ENCODE measurements at regions not wholly inside any gene's neighbourhood (a gene's known extent, or its start where the extent isn't known, plus 50 kb on each side); places are given as distances from the start of the nearest gene placed in this dataset.
"Not testable (repeated sequence)": the region's sequence is repeated elsewhere in the genome, so short reads cannot be mapped to it uniquely, and the experiment has no call there.

DNA sequence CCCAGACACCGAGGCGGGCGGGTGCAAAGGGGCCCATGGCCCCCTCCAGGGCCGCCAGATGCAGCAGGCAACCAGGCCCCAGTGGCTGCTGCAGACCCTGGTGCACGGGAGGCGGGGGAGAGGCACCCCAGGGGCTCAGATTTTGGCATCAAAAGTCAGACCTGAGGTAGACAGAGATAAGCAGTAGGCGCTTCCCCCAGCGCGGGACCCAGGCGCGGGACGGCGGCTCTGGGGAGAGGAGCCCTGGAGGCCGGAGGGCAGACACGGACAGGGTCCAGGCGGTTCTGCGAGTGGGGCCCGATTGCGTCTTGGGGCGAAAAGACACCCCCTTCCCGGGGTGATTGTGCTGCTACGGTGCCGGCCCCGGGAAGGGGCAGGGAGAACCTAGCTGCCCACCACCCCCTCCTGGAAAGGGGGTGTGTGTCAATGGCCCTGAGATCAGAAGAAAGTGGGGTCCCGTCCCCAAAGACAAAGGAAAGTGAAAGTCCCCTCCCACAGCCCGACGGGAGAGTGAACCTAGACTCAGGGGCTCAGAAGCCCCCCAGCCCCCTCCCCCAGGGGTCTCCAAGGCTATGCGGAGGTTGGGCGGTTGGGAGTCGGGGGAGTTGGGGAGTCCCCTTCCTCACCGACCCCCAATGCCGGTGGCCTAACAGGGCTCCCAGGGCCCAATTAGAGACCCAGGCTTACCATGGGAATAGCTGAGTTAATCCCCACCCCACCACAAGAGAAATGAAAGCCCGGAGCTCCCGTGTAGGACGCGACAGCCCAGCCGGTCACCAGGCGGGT is 178.5 kb downstream of the SPATA31A1 start:
- H3K4me3 ChIP-seq; H3K9me3 ChIP-seq; intact Hi-C loops (cut with DNase I); DNase-seq (ENCODE audit: extremely low spot score); H3K27ac ChIP-seq (replicated peaks in 1 of 4); H3K4me1 ChIP-seq; H3K36me3 ChIP-seq; H3K27me3 ChIP-seq: not testable (repeated sequence)
- WGBS = no CpG with 5 or more reads among the region's 38 CpGs

DNA sequence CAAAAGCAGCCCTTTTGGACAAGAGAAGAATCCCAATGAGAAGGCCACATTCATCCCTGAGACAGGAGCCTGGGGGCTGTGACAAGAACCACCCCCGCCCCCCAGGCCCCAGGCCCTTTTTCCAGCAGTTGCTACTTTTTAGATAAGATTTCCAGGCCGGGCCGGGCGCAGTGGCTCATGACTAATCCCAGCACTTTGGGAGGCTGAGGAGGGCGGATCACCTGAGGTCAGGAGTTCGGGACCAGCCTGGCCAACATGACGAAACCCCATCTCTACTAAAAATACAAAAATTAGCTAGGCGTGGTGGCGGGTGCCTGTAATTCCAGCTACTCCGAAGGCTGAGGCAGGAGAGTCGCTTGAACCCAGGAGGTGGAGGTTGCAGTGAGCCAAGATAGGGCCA is 179.4 kb downstream of the SPATA31A1 start:
- H3K36me3 ChIP-seq; H3K4me1 ChIP-seq; H3K27ac ChIP-seq (replicated peaks in 1 of 4); H3K4me3 ChIP-seq; DNase-seq (ENCODE audit: extremely low spot score); H3K9me3 ChIP-seq; H3K27me3 ChIP-seq; intact Hi-C loops (cut with DNase I): not testable (repeated sequence)
- no CpG with 5 or more reads among the region's 11 CpGs for WGBS

DNA sequence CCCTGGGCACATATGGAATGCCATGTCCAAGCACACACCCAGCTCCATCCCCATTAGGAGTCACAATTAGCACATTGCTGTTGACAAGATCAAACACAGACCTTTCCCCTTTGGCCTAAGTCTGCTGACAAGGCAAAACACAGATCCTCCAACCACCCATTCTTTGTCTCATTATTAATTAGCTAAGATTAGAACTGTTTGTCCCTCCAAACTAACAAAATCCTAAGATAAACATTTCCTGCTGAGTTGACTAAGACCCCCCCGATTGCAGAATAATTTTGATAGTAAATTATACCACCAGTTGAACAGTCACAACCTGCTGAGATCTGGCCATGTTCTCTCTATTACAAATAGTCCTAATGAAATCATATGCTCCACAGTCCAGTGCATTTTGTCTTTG is 186.7 kb downstream of the SPATA31A1 start:
- DNase-seq (ENCODE audit: extremely low spot score); H3K27me3 ChIP-seq; H3K9me3 ChIP-seq; H3K27ac ChIP-seq (replicated peaks in 1 of 4); H3K4me1 ChIP-seq; intact Hi-C loops (cut with DNase I); H3K4me3 ChIP-seq; H3K36me3 ChIP-seq: not testable (repeated sequence)
- 73% methylated on average over 1 of the region's 1 CpG for WGBS

DNA sequence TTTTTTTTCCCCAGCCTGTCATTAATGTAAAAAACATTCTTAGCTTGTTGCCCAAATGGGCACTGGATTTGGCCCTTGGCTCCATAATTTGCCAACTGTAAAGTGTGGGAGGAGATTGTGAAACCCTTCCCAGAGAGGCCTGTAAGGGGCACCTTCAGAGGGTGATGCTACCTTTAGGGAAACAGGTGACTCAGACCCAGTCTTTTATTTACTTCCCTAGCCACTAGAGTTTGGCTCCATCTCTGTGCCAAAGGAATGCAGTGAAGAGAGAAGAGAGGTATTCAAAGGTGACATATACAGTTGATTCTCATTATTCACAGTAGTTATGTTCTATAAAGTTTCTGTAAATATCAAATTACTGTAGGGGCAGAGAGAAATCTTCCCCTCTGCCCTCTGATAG is 189.6 kb downstream of the SPATA31A1 start:
- intact Hi-C loops (cut with DNase I); H3K27ac ChIP-seq (replicated peaks in 1 of 4); H3K4me1 ChIP-seq; H3K27me3 ChIP-seq; DNase-seq (ENCODE audit: extremely low spot score); H3K36me3 ChIP-seq; H3K4me3 ChIP-seq; H3K9me3 ChIP-seq: not testable (repeated sequence)

DNA sequence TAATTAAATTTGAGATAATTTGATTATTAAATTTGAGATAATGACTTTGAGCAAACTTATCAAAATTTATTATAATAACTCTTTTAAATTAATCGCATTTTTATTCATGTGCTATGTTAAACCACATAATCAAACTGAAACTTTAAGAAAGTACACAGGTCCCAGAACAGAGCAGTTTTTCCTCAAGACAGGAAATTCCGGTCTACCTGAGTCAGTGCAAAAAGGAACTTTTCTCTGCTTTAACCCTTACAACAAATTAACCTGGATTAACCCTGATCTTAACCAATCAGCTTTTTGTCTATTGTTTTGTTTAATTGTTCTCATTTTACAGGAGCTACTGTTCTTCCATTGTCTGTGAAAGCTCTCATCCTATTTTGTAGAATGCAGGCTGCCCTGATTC is 195.1 kb downstream of the SPATA31A1 start:
- H3K4me1 ChIP-seq; H3K4me3 ChIP-seq; H3K36me3 ChIP-seq; intact Hi-C loops (cut with DNase I); DNase-seq (ENCODE audit: extremely low spot score); H3K9me3 ChIP-seq; H3K27ac ChIP-seq (replicated peaks in 1 of 4); H3K27me3 ChIP-seq: not testable (repeated sequence)
- WGBS = 82% methylated on average over 2 of the region's 2 CpGs

DNA sequence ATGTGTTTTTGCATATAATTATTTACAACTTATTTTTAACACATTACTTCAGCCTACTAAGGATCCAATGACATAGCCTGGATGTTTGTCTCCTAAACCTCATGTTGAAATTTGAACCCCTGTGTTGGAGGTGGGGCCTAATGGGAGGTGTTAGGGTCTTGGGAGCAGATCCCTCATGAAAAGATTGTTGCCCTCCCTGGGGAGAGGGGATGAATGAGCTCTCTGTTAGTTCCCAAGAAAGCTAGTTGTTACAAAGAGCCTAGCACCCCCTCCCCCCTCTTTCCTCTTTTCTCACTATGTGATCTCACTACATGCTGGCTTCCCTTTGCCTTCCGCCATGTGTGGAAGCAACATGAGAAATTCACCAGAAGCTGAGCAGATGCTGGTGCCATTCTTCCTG is 196.1 kb downstream of the SPATA31A1 start:
- H3K27me3 ChIP-seq; intact Hi-C loops (cut with DNase I); H3K27ac ChIP-seq (replicated peaks in 1 of 4); H3K4me3 ChIP-seq; H3K4me1 ChIP-seq; H3K36me3 ChIP-seq; H3K9me3 ChIP-seq; DNase-seq (ENCODE audit: extremely low spot score): not testable (repeated sequence)
- 73% methylated on average over 1 of the region's 1 CpG for WGBS

DNA sequence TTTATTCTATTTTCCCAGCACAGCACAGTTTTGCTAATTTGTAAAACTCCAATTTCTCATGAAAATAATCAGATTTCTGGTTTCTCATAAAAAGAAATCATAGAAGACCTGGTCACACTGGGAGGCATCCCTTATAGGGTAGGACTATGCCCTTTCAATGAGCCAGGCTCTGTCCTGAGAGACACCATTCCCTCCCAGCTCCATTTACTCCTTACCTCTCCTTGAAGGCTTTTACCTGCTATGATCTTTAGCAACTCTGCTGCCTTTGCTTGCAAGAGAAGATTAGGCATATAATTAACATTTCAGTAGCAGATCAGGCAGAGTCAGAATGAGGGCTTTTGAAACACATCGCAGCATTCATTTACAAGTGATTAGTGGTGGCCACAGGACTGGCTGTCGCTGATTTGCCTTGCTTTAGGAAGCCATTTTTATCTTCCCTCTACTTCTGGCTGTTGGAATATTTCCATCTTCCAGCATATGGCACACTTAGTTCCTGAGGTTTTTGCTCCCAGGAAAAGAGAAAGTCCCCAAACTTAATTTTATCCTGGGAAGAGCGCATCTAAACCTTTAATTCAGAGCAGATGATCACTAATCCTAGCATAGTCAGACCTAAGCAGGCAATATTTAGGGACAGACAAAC is 196.9 kb downstream of the SPATA31A1 start:
- intact Hi-C loops (cut with DNase I); H3K27me3 ChIP-seq; DNase-seq (ENCODE audit: extremely low spot score); H3K27ac ChIP-seq (replicated peaks in 1 of 4); H3K9me3 ChIP-seq; H3K4me3 ChIP-seq; H3K36me3 ChIP-seq; H3K4me1 ChIP-seq: not testable (repeated sequence)
- 60% methylated on average over 2 of the region's 3 CpGs for WGBS

DNA sequence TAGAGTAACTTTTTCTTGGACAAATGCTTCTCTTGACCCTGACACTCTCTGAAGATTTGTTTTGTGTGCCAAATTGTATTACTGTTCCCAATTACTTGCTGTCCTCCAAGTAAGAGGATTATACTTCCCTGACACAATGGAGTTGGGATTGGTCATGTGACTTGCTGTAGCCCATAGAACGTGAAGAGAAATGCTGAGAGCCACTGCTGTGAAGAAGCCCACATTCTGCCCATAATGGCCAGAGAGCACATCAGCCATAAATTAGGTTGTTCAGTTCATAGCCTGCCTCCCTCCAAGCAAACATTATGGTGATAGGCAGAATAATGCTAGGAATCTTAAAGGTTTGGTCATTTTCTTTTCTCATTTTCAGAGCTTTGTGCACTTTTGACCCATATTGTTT is 198.9 kb downstream of the SPATA31A1 start:
- H3K4me1 ChIP-seq; intact Hi-C loops (cut with DNase I); H3K36me3 ChIP-seq; H3K4me3 ChIP-seq; H3K9me3 ChIP-seq; H3K27me3 ChIP-seq; DNase-seq (ENCODE audit: extremely low spot score); H3K27ac ChIP-seq (replicated peaks in 1 of 4): not testable (repeated sequence)
- WGBS = 71% methylated on average over 1 of the region's 1 CpG

DNA sequence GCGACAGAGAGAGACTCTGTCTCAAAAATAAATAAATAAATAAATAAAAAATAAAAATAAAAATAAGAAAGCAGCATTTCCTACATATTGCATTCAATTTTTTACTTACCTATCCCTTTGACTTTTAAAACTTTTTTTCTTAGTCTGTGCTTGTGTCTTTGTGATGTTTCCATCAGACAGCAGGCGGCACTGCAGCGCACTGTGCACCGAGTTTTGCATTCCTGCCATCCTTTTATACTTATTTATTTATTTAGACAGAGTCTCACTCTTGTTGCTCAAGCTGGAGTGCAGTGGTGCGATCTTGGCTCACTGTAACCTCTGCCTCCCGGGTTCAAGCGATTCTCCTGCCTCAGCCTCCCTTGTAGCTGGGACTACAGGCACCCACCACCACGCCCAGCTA is 203.9 kb downstream of the SPATA31A1 start:
- H3K4me3 ChIP-seq; DNase-seq (ENCODE audit: extremely low spot score); H3K27ac ChIP-seq (replicated peaks in 1 of 4); intact Hi-C loops (cut with DNase I); H3K36me3 ChIP-seq; H3K4me1 ChIP-seq; H3K9me3 ChIP-seq; H3K27me3 ChIP-seq: not testable (repeated sequence)
- TF ChIP-seq, protein P1, sequence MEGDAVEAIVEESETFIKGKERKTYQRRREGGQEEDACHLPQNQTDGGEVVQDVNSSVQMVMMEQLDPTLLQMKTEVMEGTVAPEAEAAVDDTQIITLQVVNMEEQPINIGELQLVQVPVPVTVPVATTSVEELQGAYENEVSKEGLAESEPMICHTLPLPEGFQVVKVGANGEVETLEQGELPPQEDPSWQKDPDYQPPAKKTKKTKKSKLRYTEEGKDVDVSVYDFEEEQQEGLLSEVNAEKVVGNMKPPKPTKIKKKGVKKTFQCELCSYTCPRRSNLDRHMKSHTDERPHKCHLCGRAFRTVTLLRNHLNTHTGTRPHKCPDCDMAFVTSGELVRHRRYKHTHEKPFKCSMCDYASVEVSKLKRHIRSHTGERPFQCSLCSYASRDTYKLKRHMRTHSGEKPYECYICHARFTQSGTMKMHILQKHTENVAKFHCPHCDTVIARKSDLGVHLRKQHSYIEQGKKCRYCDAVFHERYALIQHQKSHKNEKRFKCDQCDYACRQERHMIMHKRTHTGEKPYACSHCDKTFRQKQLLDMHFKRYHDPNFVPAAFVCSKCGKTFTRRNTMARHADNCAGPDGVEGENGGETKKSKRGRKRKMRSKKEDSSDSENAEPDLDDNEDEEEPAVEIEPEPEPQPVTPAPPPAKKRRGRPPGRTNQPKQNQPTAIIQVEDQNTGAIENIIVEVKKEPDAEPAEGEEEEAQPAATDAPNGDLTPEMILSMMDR (IDR thresholded peaks at IDR 0.05) = peak in 1 of 3 experiments; percentile 11
- WGBS = 78% methylated on average over 8 of the region's 8 CpGs

DNA sequence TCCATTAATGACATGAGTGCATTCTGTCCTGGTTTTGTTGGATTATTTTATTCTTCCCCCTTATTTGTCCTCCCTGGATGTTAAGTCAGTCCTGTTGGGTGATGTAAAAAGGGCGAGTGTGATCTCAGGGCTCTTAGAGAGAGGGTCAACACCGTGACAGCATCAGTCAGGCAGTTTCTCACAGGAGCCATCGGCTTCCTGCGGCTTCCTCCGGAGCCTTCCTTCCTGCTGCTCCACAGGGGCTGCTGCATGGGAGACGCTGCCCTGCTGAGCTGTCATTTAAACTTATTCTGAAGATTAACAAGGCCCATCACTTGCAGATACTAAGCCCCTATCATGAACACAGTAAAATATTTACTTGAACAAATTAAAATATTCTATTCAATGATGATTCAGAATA is 211.3 kb downstream of the SPATA31A1 start:
- WGBS = 75% methylated on average over 4 of the region's 6 CpGs
- H3K27ac ChIP-seq (replicated peaks in 1 of 4); intact Hi-C loops (cut with DNase I): not testable (repeated sequence)

DNA sequence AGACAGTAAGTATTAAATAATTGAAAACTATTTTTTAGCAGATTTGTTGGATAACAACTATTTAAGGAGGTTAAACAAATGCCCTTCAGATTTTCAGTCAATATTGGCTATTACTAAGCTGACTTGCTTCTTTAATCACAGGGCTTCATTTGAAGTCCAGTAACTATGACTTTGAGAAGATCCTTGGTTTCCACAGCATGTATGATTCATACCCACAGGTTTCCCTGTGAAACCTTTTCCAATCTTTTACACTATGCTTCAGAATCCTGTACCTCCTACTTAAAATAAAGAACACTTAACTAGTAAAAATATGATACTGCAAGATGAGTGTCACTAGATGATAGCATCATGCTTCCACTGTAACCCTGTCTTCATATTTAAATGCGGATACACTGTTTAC is 211.9 kb downstream of the SPATA31A1 start:
- H3K4me1 ChIP-seq; H3K36me3 ChIP-seq; H3K9me3 ChIP-seq; H3K27ac ChIP-seq (replicated peaks in 1 of 4); H3K27me3 ChIP-seq; H3K4me3 ChIP-seq; DNase-seq (ENCODE audit: extremely low spot score); intact Hi-C loops (cut with DNase I): not testable (repeated sequence)
- 88% methylated on average over 1 of the region's 1 CpG for WGBS

More for the DNA sequence above, 211.3 kb downstream of the SPATA31A1 start:
- not testable (repeated sequence) for H3K9me3 ChIP-seq; H3K4me1 ChIP-seq; H3K36me3 ChIP-seq; H3K27me3 ChIP-seq; H3K4me3 ChIP-seq; DNase-seq (ENCODE audit: extremely low spot score)

DNA sequence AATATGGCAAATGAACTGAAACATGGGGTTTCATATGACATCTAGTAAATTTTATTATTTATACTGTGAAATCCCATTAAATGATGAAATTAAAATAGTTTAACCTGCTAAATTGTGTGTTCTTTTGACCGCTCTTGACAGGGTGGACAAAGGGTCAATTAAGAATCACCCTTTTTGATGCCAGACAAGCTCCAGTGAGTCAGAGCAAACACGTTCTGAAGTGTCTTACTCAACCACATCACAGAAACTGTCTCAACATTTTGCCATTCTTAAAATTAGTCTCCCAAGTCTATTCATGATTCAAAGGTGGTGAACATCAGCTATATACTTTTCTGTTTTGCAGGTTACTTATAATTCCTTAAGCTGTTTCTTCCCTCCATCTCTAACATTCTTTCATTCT is 213.4 kb downstream of the SPATA31A1 start:
- DNase-seq (ENCODE audit: extremely low spot score); H3K4me1 ChIP-seq; intact Hi-C loops (cut with DNase I); H3K36me3 ChIP-seq; H3K27ac ChIP-seq (replicated peaks in 1 of 4); H3K9me3 ChIP-seq; H3K4me3 ChIP-seq; H3K27me3 ChIP-seq: not testable (repeated sequence)
- WGBS = 60% methylated on average over 1 of the region's 2 CpGs
